SK-N-SH (cell line): ENCODE measurements at regions not wholly inside any gene's neighbourhood (a gene's known extent, or its start where the extent isn't known, plus 50 kb on each side); places are given as distances from the start of the nearest gene placed in this dataset.

Experiments used
- CTCF ChIA-PET: fragments of 300-600, 350-600 bp; formaldehyde crosslinking; extraction: SDS; loops from one replicate; lab custom pipeline; 2021; lab: Yijun Ruan, JAX
- POLR2A ChIA-PET: fragments of 350-600 bp; sonication (Branson Sonifier 250); formaldehyde crosslinking; extraction: SDS; loops from one replicate; lab custom pipeline; 2020; ENCODE audit warnings: antibody characterized with exemption, inconsistent platforms; lab: Yijun Ruan, JAX
- DNase-seq: peaks from one replicate; pipeline ENCODE4 v3.0.0; 2012
- H2AFZ ChIP-seq: fragments of 200-600 bp; sonication (generic); 2 replicates; pipeline ENCODE4 v1.8.1; 2016; ENCODE audit warnings: antibody characterized with exemption, mild to moderate bottlenecking, low read depth
- H3F3A ChIP-seq: fragments of 200-600 bp; sonication (generic); replicated peaks from 2 replicates; pipeline ENCODE3; 2016; ENCODE audit warnings: antibody characterized with exemption, mild to moderate bottlenecking; ENCODE audit not compliant: insufficient read depth
- H3K27ac ChIP-seq, 2 experiments: fragments of 200-500 bp in 1 of 2; fragments of 200-600 bp in 1 of 2; sonication (Bioruptor generic) in 1 of 2; sonication (generic), shearing (Covaris generic) in 1 of 2; 2 replicates each; pipeline versions ENCODE4 v1.5.1 to v1.6.1; 2014 to 2016; ENCODE audit warnings: low read depth in 2 of 2, inconsistent platforms in 1 of 2, low read length in 1 of 2, mild to moderate bottlenecking in 1 of 2, mixed read lengths in 1 of 2
- H3K27me3 ChIP-seq: fragments of 200-600 bp; sonication (generic), shearing (Covaris generic); 2 replicates; pipeline ENCODE4 v1.6.1; 2016; ENCODE audit warnings: mixed run types; ENCODE audit not compliant: insufficient read depth
- H3K36me3 ChIP-seq, 2 experiments: fragments of 200-500 bp in 1 of 2; fragments of 200-600 bp in 1 of 2; sonication (Bioruptor generic) in 1 of 2; sonication (generic) in 1 of 2; replicated peaks in 1 of 2; 2 replicates each; pipeline versions ENCODE3 to v1.5.1; 2014 to 2016; ENCODE audit warnings: low read length in 1 of 2, mild to moderate bottlenecking in 1 of 2; ENCODE audit not compliant: insufficient read depth in 2 of 2, control insufficient read depth in 1 of 2
- H3K4me1 ChIP-seq, 2 experiments: fragments of 200-500 bp in 1 of 2; fragments of 200-600 bp in 1 of 2; sonication (Bioruptor generic) in 1 of 2; sonication (generic), shearing (Covaris generic) in 1 of 2; 2 replicates each; pipeline versions ENCODE4 v1.5.1 to v1.6.1; 2014 to 2016; ENCODE audit warnings: low read depth in 1 of 2, low read length in 1 of 2, mixed run types in 1 of 2; ENCODE audit not compliant: insufficient read depth in 2 of 2, control insufficient read depth in 1 of 2
- H3K4me2 ChIP-seq: fragments of 200-600 bp; sonication (generic), shearing (Covaris generic); 2 replicates; pipeline ENCODE4 v1.6.1; 2017; ENCODE audit warnings: mixed run types
- H3K4me3 ChIP-seq, 2 experiments: fragments of 200-500 bp in 1 of 2; fragments of 200-600 bp in 1 of 2; sonication (Bioruptor generic) in 1 of 2; sonication (generic), shearing (Covaris generic) in 1 of 2; 2 replicates each; pipeline versions ENCODE4 v1.5.1 to v1.8.1; 2014 to 2016; ENCODE audit warnings: low read depth in 2 of 2, inconsistent platforms in 1 of 2, low read length in 1 of 2, mild to moderate bottlenecking in 1 of 2, mixed read lengths in 1 of 2, moderate library complexity in 1 of 2
- H3K79me2 ChIP-seq: fragments of 200-600 bp; sonication (generic); 2 replicates; pipeline ENCODE4 v1.8.1; 2017; ENCODE audit warnings: mild to moderate bottlenecking; ENCODE audit not compliant: insufficient read depth
- H3K9ac ChIP-seq: fragments of 200-600 bp; sonication (generic); 2 replicates; pipeline ENCODE4 v1.6.1; 2017; ENCODE audit warnings: mixed run types
- H3K9me2 ChIP-seq: fragments of 200-600 bp; sonication (generic); 2 replicates; pipeline ENCODE4 v1.6.1; 2017; ENCODE audit warnings: mixed run types
- H3K9me3 ChIP-seq: fragments of 200-600 bp; sonication (generic); 2 replicates; pipeline ENCODE4 v1.6.1; 2017; ENCODE audit warnings: mixed run types, mild to moderate bottlenecking, moderate library complexity
- H4K20me1 ChIP-seq: fragments of 200-600 bp; sonication (generic); 2 replicates; pipeline ENCODE4 v1.6.1; 2017; ENCODE audit warnings: mild to moderate bottlenecking, mixed run types; ENCODE audit not compliant: insufficient read depth
- ELF1 ChIP-seq: IDR thresholded peaks from 2 replicates; pipeline ENCODE4 v1.4.0; 2012
- EZH2phosphoT487 ChIP-seq: fragments of 200-600 bp; sonication (generic); IDR thresholded peaks from 2 replicates; pipeline ENCODE4 v1.6.1; 2017; ENCODE audit warnings: low read depth, mixed run types, mild to moderate bottlenecking, antibody characterized with exemption, moderate library complexity, borderline replicate concordance
- FOSL2 ChIP-seq: IDR thresholded peaks from 2 replicates; pipeline ENCODE4 v1.4.0; 2012; ENCODE audit warnings: low read depth, mild to moderate bottlenecking, moderate library complexity, borderline replicate concordance
- FOXJ3 ChIP-seq: sonication (generic); formaldehyde crosslinking; IDR thresholded peaks from 2 replicates; pipeline ENCODE4 v1.5.1; 2020; ENCODE audit warnings: mild to moderate bottlenecking, missing genetic modification reagents
- FOXM1 ChIP-seq: IDR thresholded peaks from 2 replicates; pipeline ENCODE4 v1.4.0; 2012; ENCODE audit warnings: low read depth, mild to moderate bottlenecking
- GATA2 ChIP-seq: sonication (generic); formaldehyde crosslinking; IDR thresholded peaks from 2 replicates; pipeline ENCODE4 v1.5.0; 2020; ENCODE audit warnings: mild to moderate bottlenecking, missing genetic modification reagents
- JUND ChIP-seq: IDR thresholded peaks from 2 replicates; pipeline ENCODE4 v1.4.0; 2012
- MEF2A ChIP-seq: IDR thresholded peaks from 2 replicates; pipeline ENCODE4 v1.4.0; 2012; ENCODE audit warnings: low read depth, borderline replicate concordance
- MXI1 ChIP-seq: IDR thresholded peaks from 2 replicates; pipeline ENCODE4 v1.6.1; 2012; ENCODE audit warnings: mild to moderate bottlenecking, low read depth, low read length, improper control_type of control experiment
- NFIC ChIP-seq: IDR thresholded peaks from 2 replicates; pipeline ENCODE4 v1.4.0; 2012; ENCODE audit warnings: borderline replicate concordance
- NRF1 ChIP-seq: IDR thresholded peaks from 2 replicates; pipeline ENCODE4 v1.6.1; 2012; ENCODE audit warnings: low read depth, mild to moderate bottlenecking, low read length
- POLR2AphosphoS5 ChIP-seq: IDR thresholded peaks from 2 replicates; pipeline ENCODE4 v1.6.1; 2012; ENCODE audit warnings: low read depth, low read length
- RAD21 ChIP-seq: IDR thresholded peaks from 2 replicates; pipeline ENCODE4 v1.6.1; 2012; ENCODE audit warnings: mild to moderate bottlenecking, low read length
- RCOR1 ChIP-seq: fragments of 150-350 bp; IDR thresholded peaks from 2 replicates; pipeline ENCODE4 v1.6.1; 2017; ENCODE audit warnings: antibody characterized with exemption, low read length
- RFX5 ChIP-seq: IDR thresholded peaks from 2 replicates; pipeline ENCODE4 v1.6.1; 2012; ENCODE audit warnings: mild to moderate bottlenecking, improper control_type of control experiment, low read length
- RXRA ChIP-seq: IDR thresholded peaks from 2 replicates; pipeline ENCODE4 v1.4.0; 2012; ENCODE audit warnings: low read depth, mild to moderate bottlenecking, borderline replicate concordance
- SIN3A ChIP-seq: IDR thresholded peaks from 2 replicates; pipeline ENCODE4 v1.6.1; 2012; ENCODE audit warnings: low read depth, mild to moderate bottlenecking, low read length, moderate library complexity, borderline replicate concordance
- SMC3 ChIP-seq: IDR thresholded peaks from 2 replicates; pipeline ENCODE4 v1.6.1; 2012; ENCODE audit warnings: low read depth, low read length, improper control_type of control experiment
- TAF1 ChIP-seq: IDR thresholded peaks from 2 replicates; pipeline ENCODE4 v1.6.1; 2012; ENCODE audit warnings: low read depth, mild to moderate bottlenecking, low read length, moderate library complexity, borderline replicate concordance
- TEAD4 ChIP-seq: IDR thresholded peaks from 2 replicates; pipeline ENCODE4 v1.4.0; 2012; ENCODE audit warnings: mild to moderate bottlenecking, borderline replicate concordance; ENCODE audit not compliant: insufficient read depth
- USF1 ChIP-seq: IDR thresholded peaks from 2 replicates; pipeline ENCODE4 v1.4.0; 2012; ENCODE audit warnings: low read depth, borderline replicate concordance
- YY1 ChIP-seq: IDR thresholded peaks from 2 replicates; pipeline ENCODE4 v1.4.0; 2012; ENCODE audit warnings: low read depth, mild to moderate bottlenecking
- ZBTB33 ChIP-seq: IDR thresholded peaks from 2 replicates; pipeline ENCODE4 v1.4.0; 2012; ENCODE audit warnings: low read depth, borderline replicate concordance
- WGBS: methylation state at CpG from one replicate; pipeline ENCODE4 v1.1.6; 2017; ENCODE audit warnings: low lambda C conversion rate; 5-methylcytosine and 5-hydroxymethylcytosine counted together

DNA sequence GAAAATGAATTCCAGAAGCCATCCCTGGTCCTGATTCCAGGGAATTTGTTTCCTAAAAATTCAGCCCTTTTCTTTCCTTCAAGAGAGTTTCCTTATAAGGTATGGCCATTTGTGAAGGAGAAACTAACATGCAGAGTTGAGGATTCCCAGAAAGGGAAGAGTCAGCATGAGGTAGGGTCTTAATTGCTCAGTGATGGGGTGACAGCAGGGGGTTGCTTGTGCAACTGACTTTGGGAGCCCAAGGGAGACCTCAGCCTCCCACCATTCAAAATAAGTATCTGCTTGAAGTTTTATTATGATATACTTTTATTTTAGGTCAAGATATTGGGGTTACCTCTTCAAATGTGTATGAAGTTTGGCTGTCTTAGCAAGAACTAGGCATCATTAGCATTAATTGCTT, 74.9 kb upstream of the CELF4 start:
- H3K27ac ChIP-seq: no peak overlapping the region
- DNase-seq: no peak
- H3K79me2 ChIP-seq: no peaks in the 10 kb centered on the region
- POLR2A ChIA-PET: no interaction called here
- no peak overlapping the region for H3K4me2 ChIP-seq
- no peaks in the 10 kb centered on the region for H3K4me1 ChIP-seq
- H3K9ac ChIP-seq: no peak overlapping the region
- H3K4me3 ChIP-seq: no peak overlapping the region
- no peaks in the 10 kb centered on the region for H3F3A ChIP-seq
- no peaks in the 10 kb centered on the region for H3K9me2 ChIP-seq
- H2AFZ ChIP-seq: no peak overlapping the region
- H3K9me3 ChIP-seq: no peaks in the 10 kb centered on the region
- no peaks in the 10 kb centered on the region for H3K36me3 ChIP-seq
- TF ChIP-seq RCOR1: no peak
- no peak for TF ChIP-seq POLR2AphosphoS5
- TF ChIP-seq SMC3: no peak
- no peak for TF ChIP-seq EZH2phosphoT487
- no peak for TF ChIP-seq RAD21
- no peak for TF ChIP-seq RXRA
- TF ChIP-seq JUND: no peak
- TF ChIP-seq GATA2 (CRISPR knock-in tag): no peak
- TF ChIP-seq FOXJ3 (CRISPR knock-in tag): no peak
- no peak for TF ChIP-seq ZBTB33
- TF ChIP-seq TAF1: no peak
- no peak for TF ChIP-seq NFIC
- no peak for TF ChIP-seq TEAD4
- no peak for TF ChIP-seq USF1
- no peak for TF ChIP-seq RFX5
- TF ChIP-seq NRF1: no peak
- TF ChIP-seq MXI1: no peak
- no peaks in the 10 kb centered on the region for H3K27me3 ChIP-seq
- CTCF ChIA-PET: no interaction called here
- no peaks in the 10 kb centered on the region for H4K20me1 ChIP-seq

DNA sequence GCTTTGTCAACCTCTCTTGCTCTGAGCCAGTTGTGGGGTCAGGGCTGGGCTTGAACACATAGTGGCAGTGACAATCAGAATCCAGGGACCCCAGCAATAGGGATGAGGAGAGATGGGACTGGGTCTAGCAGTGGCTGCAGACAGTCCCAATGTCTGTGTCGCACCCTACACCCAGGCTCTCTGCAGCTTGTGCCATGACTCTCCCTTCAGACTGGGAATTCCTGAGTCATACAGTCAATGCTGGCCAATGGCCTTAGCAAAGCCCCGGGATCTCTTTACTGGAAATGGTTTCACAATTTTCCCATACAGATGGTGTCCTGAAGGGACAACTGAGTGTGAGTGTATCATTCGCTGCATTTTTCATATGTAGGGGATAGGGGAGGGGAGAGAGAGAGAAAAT, 74.2 kb upstream of the CELF4 start:
- TF ChIP-seq POLR2AphosphoS5 (no peak), TEAD4 (no peak), SIN3A (no peak), ELF1 (no peak), FOSL2 (no peak), NFIC (no peak), FOXM1 (no peak), MEF2A (no peak), YY1 (no peak)
- H3K27ac ChIP-seq: no peak overlapping the region
- H3K36me3 ChIP-seq: no peaks in the 10 kb centered on the region
- H3K4me2 ChIP-seq: no peak overlapping the region
- H3K79me2 ChIP-seq: no peaks in the 10 kb centered on the region
- DNase-seq: no peak
- H3K9me3 ChIP-seq: no peaks in the 10 kb centered on the region
- H3K4me1 ChIP-seq: no peaks in the 10 kb centered on the region
- H3K4me3 ChIP-seq: no peak overlapping the region
- no peaks in the 10 kb centered on the region for H3K9me2 ChIP-seq
- H3K27me3 ChIP-seq: no peaks in the 10 kb centered on the region
- POLR2A ChIA-PET: no interaction called here
- no peaks in the 10 kb centered on the region for H4K20me1 ChIP-seq
- H3F3A ChIP-seq: no peaks in the 10 kb centered on the region
- H3K9ac ChIP-seq: no peak overlapping the region
- H2AFZ ChIP-seq: no peak overlapping the region
- 24% methylated on average over 3 of the region's 3 CpGs for WGBS
- CTCF ChIA-PET: no interaction called here
